ENCODE measurements at regions not wholly inside any gene's neighbourhood (a gene's known extent, or its start where the extent isn't known, plus 50 kb on each side); places are given as distances from the start of the nearest gene placed in this dataset.

GRCh38 chr9:78396087-78396486 is 99.2 kb downstream of the PSAT1 start:
- no peak for DNase-seq (ENCODE audit: low spot score)
- TF ChIP-seq CTCF (IDR thresholded peaks at IDR 0.05; ENCODE audit: unreplicated experiment): no peak
- peaks cover 9% of the 10 kb centered on the region for H3K27me3 Mint-ChIP-seq (ENCODE audit: unreplicated experiment)
- H3K27ac Mint-ChIP-seq (ENCODE audit: unreplicated experiment): no peak overlapping the region
- H3K4me3 Mint-ChIP-seq (ENCODE audit: unreplicated experiment): no peak overlapping the region
- peaks cover 4% of the 10 kb centered on the region for H3K36me3 Mint-ChIP-seq (ENCODE audit: low read depth, unreplicated experiment)
- H3K9me3 Mint-ChIP-seq (ENCODE audit: unreplicated experiment): no peaks in the 10 kb centered on the region
- H3K4me1 Mint-ChIP-seq (ENCODE audit: unreplicated experiment): peaks cover 22% of the 10 kb centered on the region

GRCh38 chr9:78397045-78397444 is 100.1 kb downstream of the PSAT1 start:
- Mint-ChIP-seq H3K9me3 (ENCODE audit: unreplicated experiment) (no peaks in the 10 kb centered on the region), H3K27me3 (ENCODE audit: unreplicated experiment) (peaks cover 9% of the 10 kb centered on the region), H3K4me1 (ENCODE audit: unreplicated experiment) (peaks cover 22% of the 10 kb centered on the region), H3K4me3 (ENCODE audit: unreplicated experiment) (no peak overlapping the region), H3K27ac (ENCODE audit: unreplicated experiment) (no peak overlapping the region), H3K36me3 (ENCODE audit: low read depth, unreplicated experiment) (peaks cover 4% of the 10 kb centered on the region)
- TF ChIP-seq CTCF (IDR thresholded peaks at IDR 0.05; ENCODE audit: unreplicated experiment): no peak
- no peak for DNase-seq (ENCODE audit: low spot score)

- H3K4me1 Mint-ChIP-seq (ENCODE audit: unreplicated experiment): peaks cover 22% of the 10 kb centered on the region
- H3K27me3 Mint-ChIP-seq (ENCODE audit: unreplicated experiment): peaks cover 9% of the 10 kb centered on the region
- no peak overlapping the region for H3K4me3 Mint-ChIP-seq (ENCODE audit: unreplicated experiment)
- no peak for DNase-seq (ENCODE audit: low spot score)
- no peaks in the 10 kb centered on the region for H3K9me3 Mint-ChIP-seq (ENCODE audit: unreplicated experiment)
- H3K36me3 Mint-ChIP-seq (ENCODE audit: low read depth, unreplicated experiment): peaks cover 4% of the 10 kb centered on the region
- TF ChIP-seq CTCF (IDR thresholded peaks at IDR 0.05; ENCODE audit: unreplicated experiment): no peak
- no peak overlapping the region for H3K27ac Mint-ChIP-seq (ENCODE audit: unreplicated experiment)
Measured at GRCh38 chr9:78397454-78397853, 100.5 kb downstream of the PSAT1 start.

GRCh38 chr9:78399153-78399552 is 102.2 kb downstream of the PSAT1 start:
- Mint-ChIP-seq H3K4me1 (ENCODE audit: unreplicated experiment) (peaks cover 22% of the 10 kb centered on the region), H3K27ac (ENCODE audit: unreplicated experiment) (no peak overlapping the region), H3K36me3 (ENCODE audit: low read depth, unreplicated experiment) (peaks cover 4% of the 10 kb centered on the region), H3K9me3 (ENCODE audit: unreplicated experiment) (no peaks in the 10 kb centered on the region), H3K27me3 (ENCODE audit: unreplicated experiment) (peaks cover 5% of the 10 kb centered on the region), H3K4me3 (ENCODE audit: unreplicated experiment) (no peak overlapping the region)
- no peak for TF ChIP-seq CTCF (IDR thresholded peaks at IDR 0.05; ENCODE audit: unreplicated experiment)
- no peak for DNase-seq (ENCODE audit: low spot score)

- Mint-ChIP-seq H3K9me3 (ENCODE audit: unreplicated experiment) (no peaks in the 10 kb centered on the region), H3K27me3 (ENCODE audit: unreplicated experiment) (peaks cover 5% of the 10 kb centered on the region), H3K4me1 (ENCODE audit: unreplicated experiment) (peaks cover 22% of the 10 kb centered on the region), H3K36me3 (ENCODE audit: low read depth, unreplicated experiment) (no peaks in the 10 kb centered on the region), H3K4me3 (ENCODE audit: unreplicated experiment) (no peak overlapping the region), H3K27ac (ENCODE audit: unreplicated experiment) (no peak overlapping the region)
- DNase-seq (ENCODE audit: low spot score): no peak
- TF ChIP-seq CTCF (IDR thresholded peaks at IDR 0.05; ENCODE audit: unreplicated experiment): no peak
Measured at GRCh38 chr9:78400496-78400895, 103.6 kb downstream of the PSAT1 start.
